ENCODE measurements at regions not wholly inside any gene's neighbourhood (a gene's known extent, or its start where the extent isn't known, plus 50 kb on each side); places are given as distances from the start of the nearest gene placed in this dataset.
A peak's percentile ranks its signal among the peaks of the same experiment; 100 is the strongest.

DNA sequence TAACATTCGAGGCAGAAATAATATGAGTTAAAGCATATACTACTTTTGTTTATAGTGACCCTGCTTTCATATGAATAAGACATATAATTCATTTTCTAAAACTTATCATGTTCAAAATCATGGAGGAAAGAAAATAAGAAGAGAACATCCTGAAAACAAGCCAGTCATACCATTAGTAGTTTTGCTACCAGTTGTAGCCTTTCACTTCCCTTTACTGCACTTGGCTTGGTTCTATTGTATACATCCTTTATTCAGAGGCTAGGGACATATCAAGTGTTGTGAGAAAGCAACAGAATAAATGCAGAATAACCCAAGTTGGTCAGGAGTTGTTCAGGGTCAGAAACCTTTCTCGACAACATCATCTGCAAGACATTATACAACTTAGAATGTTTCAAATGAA lies 598.7 kb downstream of the SOX5 start:
- H3K27ac ChIP-seq, result no peak overlapping the region

GRCh38 chr12:23352670-23353069 lies 596.8 kb downstream of the SOX5 start:
- no peak for TF ChIP-seq CTCF (IDR thresholded peaks at IDR 0.05)
- TF ChIP-seq ZFX (IDR thresholded peaks at IDR 0.05; ENCODE audit: borderline replicate concordance), result no peak
- H3K27ac ChIP-seq, result no peak overlapping the region

More for the DNA sequence above, 598.7 kb downstream of the SOX5 start:
- TF ChIP-seq ZFX (IDR thresholded peaks at IDR 0.05; ENCODE audit: borderline replicate concordance) (no peak), CTCF (IDR thresholded peaks at IDR 0.05) (no peak)

DNA sequence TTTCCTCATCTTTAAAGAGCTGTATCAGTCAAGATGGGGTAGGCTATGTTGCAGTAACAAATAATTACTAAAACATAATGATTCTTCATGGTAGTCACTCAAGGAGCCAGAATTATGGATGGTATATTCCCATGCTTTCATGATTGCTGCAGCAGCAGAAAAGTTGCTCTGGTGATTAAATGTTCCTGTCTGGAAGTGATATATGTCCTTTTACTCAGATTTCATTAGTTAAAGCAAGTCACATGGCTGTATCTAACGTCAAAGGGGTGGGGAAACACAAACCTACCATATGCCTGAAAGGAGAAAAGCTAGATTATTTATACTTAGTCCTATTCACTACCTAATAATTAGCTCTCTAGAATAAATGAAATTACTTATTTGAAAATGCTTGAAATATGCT lies 594.7 kb downstream of the SOX5 start:
- H3K27ac ChIP-seq, result no peak overlapping the region
- TF ChIP-seq CTCF (IDR thresholded peaks at IDR 0.05), result no peak
- TF ChIP-seq ZFX (IDR thresholded peaks at IDR 0.05; ENCODE audit: borderline replicate concordance), result no peak

DNA sequence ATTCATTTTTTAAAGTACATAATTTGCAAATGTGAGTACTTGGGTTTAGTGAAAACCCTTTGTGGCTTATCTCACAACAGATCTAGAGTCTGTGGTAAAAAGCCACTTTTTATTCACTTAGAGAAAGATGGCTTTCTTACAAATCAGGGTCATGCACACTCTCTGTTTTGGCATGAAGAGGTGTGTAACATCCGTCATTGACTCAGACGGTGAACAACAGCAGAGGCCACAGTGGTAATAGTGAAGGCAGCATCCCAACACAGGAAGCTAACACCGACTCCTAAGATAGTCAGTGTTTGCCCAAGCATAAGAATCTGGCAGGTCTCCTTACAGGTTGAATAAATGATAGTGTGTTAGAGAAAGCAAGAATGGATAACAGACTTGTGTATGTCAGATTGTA lies 593.0 kb downstream of the SOX5 start:
- no peak overlapping the region for H3K27ac ChIP-seq
- TF ChIP-seq ZFX (IDR thresholded peaks at IDR 0.05; ENCODE audit: borderline replicate concordance), result no peak
- TF ChIP-seq CTCF (IDR thresholded peaks at IDR 0.05), result no peak

DNA sequence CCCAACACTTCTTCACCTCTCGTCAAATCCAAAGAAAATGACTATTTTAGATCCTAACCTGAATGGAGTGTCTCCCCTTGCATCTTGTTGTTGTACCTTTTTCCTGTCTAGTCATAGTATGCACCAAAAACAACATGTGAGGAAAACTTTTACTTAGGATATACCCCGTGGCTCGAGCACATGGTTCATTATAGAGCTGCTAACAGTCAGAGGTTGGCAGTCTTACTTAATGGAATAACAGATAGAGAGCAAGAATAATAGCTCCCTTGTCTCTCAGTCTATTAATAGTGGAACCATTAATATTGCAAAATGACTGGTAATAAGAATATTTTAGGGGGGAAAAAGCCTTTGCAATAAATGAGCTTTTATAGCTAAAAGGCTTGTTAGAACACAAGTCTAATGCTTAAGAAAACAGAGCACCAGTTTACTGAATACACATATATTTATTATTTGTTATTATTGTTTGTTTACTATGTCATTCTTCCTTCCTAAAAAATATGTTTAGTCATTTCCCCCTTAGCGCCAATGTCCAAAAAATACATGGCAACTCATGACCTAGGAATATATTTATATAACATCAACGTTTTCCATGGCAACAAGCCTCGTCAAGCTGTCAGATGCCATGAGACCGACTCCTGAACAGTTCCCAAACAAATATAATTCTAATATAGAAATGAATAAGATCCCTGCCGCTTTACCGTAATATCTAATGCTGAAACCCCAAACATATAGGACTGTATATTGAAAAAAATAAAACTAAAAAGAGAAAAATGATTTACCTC lies 592.4 kb downstream of the SOX5 start:
- TF ChIP-seq CTCF (IDR thresholded peaks at IDR 0.05), result no peak
- TF ChIP-seq ZFX (IDR thresholded peaks at IDR 0.05; ENCODE audit: borderline replicate concordance), result no peak
- H3K27ac ChIP-seq, result no peak overlapping the region

DNA sequence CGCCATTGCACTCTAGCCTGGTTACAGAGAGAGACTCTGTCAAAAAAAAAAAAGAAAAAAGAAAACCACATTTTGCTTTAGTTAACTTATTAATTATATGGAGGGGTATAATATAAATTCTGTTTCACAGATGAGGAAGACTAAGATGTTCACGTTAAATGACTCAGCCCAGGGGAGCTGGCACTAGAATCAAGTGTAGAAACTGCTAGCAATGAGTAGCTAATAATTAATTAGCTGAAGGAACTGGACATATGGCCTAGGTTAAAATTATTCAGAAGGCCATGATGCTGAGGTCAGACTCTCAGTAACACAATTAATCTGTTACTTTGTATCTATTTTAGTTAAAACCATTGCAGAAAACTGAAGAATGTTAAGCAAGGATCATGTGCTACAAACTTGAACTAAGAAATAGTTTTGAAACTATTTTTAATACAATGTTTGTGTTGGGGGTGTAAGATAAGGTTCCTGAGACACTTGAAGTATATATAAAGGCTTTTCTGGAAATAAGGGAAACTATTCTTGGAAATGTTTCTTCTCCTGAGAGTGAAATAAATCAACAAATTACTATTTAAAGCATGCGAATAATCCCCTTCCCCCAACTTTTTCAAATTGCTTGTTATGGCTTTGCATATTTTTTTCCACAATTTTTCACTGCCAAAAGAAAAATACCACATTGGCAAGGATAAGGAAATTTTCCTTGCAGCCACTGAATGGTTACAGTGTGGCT lies 589.3 kb downstream of the SOX5 start:
- TF ChIP-seq CTCF (IDR thresholded peaks at IDR 0.05), result no peak
- TF ChIP-seq ZFX (IDR thresholded peaks at IDR 0.05; ENCODE audit: borderline replicate concordance), result no peak
- no peak overlapping the region for H3K27ac ChIP-seq

DNA sequence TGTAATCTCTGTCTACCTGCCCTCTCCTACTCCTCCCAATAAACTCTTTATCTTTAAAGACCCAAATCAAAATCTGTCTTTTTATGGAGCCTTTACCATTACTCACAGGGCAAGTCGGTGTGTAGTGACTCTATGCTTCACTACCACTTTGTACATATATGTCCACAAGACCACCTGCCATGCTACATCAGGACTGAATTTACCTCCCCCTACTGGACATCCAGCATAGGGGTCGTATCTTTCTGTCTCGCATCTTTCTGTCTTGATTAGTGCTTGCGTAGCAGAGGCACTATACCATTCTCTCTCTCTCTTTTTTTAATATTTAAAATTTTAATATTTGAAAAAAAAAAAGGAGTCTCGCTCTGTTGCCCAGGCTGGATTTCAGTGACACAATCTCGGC lies 587.5 kb downstream of the SOX5 start:
- TF ChIP-seq CTCF (IDR thresholded peaks at IDR 0.05), result peak; percentile 52
- no peak for TF ChIP-seq ZFX (IDR thresholded peaks at IDR 0.05; ENCODE audit: borderline replicate concordance)
- no peak overlapping the region for H3K27ac ChIP-seq

Measured in 22Rv1 (cell line).